ENCODE measurements at regions not wholly inside any gene's neighbourhood (a gene's known extent, or its start where the extent isn't known, plus 50 kb on each side); places are given as distances from the start of the nearest gene placed in this dataset.

DNA sequence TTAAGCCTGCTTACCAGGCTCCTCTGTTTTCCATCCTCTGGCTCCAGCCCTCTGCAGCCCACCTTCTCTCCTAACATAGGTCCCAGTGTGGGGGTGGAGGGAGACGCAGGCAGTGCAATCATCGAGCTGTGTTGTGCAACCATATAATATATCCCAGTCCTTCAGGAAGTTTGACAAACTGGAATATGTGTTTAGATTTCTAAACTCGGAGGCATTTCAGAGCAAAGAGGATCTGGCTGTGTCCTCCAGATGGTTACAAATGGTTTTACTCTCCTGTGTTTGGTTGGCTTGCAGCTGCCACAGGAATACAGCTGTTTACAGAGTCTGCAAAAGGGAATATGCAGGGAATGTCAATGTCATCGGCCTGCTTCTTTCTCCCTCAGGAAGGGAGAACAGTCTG, 195.3 kb upstream of the LNX1 start:
- no peaks in the 10 kb centered on the region for H3K4me1 ChIP-seq (ENCODE audit: control insufficient read depth in 1 of 2, insufficient read depth in 2 of 2, low read length in 2 of 2)
- no peak overlapping the region for H3K4me2 ChIP-seq (ENCODE audit: low read length)
- H3K27me3 ChIP-seq (ENCODE audit: insufficient read depth, low read length) = peaks cover 24% of the 10 kb centered on the region
- POLR2A ChIA-PET = no interaction called here
- no peak for ATAC-seq
- no peaks in the 10 kb centered on the region for H3K79me2 ChIP-seq (ENCODE audit: insufficient read depth, low read length)
- no TSS peak for BruUV-seq (replicated peaks)
- no peak overlapping the region for H2AFZ ChIP-seq (ENCODE audit: low read depth, low read length, poor library complexity, severe bottlenecking)
- H3K4me3 ChIP-seq (replicated peaks in 1 of 2; ENCODE audit: low read depth in 1 of 2, low read length in 2 of 2) = no peak overlapping the region
- H3K27ac ChIP-seq (ENCODE audit: low read depth, low read length) = no peak overlapping the region
- intact Hi-C loops (cut with micrococcal nuclease) = no loop called here
- no peaks in the 10 kb centered on the region for H3K9me2 ChIP-seq (ENCODE audit: insufficient read depth)
- CTCF ChIA-PET = no interaction called here
- no peaks in the 10 kb centered on the region for H3K36me3 ChIP-seq (ENCODE audit: control insufficient read depth in 1 of 2, insufficient read depth in 2 of 2, low read length in 2 of 2)
- TF ChIP-seq SRF (IDR thresholded peaks at IDR 0.05; ENCODE audit: low read depth) (no peak), POLR2AphosphoS5 (IDR thresholded peaks at IDR 0.05; ENCODE audit: low read depth, low read length) (no peak), ZFX (IDR thresholded peaks at IDR 0.05) (no peak), JUND (IDR thresholded peaks at IDR 0.05) (no peak), REST (IDR thresholded peaks at IDR 0.05; ENCODE audit: low read depth) (no peak), POLR2A (IDR thresholded peaks at IDR 0.05; ENCODE audit: borderline replicate concordance, extremely low read depth, insufficient read depth, insufficient read length) (no peak), EZH2phosphoT487 (IDR thresholded peaks at IDR 0.05; ENCODE audit: borderline replicate concordance) (no peak), FOSL1 (IDR thresholded peaks at IDR 0.05; ENCODE audit: low read depth) (no peak), EZH2 (IDR thresholded peaks at IDR 0.05) (no peak), SP1 (IDR thresholded peaks at IDR 0.05; ENCODE audit: low read depth) (no peak), CEBPB (IDR thresholded peaks at IDR 0.05; ENCODE audit: low read depth) (no peak), ELF1 (IDR thresholded peaks at IDR 0.05; ENCODE audit: borderline replicate concordance, low read depth) (no peak), CTCF (IDR thresholded peaks at IDR 0.05 in 2 of 3, conservative IDR thresholded peaks at IDR 0.05 in 1 of 3; ENCODE audit: borderline replicate concordance in 1 of 3, insufficient read depth in 1 of 3, low read depth in 2 of 3, low read length in 2 of 3) (no peak)
- TF ChIP-seq, protein P1, sequence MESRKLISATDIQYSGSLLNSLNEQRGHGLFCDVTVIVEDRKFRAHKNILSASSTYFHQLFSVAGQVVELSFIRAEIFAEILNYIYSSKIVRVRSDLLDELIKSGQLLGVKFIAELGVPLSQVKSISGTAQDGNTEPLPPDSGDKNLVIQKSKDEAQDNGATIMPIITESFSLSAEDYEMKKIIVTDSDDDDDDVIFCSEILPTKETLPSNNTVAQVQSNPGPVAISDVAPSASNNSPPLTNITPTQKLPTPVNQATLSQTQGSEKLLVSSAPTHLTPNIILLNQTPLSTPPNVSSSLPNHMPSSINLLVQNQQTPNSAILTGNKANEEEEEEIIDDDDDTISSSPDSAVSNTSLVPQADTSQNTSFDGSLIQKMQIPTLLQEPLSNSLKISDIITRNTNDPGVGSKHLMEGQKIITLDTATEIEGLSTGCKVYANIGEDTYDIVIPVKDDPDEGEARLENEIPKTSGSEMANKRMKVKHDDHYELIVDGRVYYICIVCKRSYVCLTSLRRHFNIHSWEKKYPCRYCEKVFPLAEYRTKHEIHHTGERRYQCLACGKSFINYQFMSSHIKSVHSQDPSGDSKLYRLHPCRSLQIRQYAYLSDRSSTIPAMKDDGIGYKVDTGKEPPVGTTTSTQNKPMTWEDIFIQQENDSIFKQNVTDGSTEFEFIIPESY (IDR thresholded peaks at IDR 0.05; ENCODE audit: extremely low read depth, insufficient replicate concordance, low read length) = no peak
- no peak overlapping the region for H3K9ac ChIP-seq (ENCODE audit: low read length)
- H3K9me3 ChIP-seq (ENCODE audit: control insufficient read depth in 1 of 2, insufficient read depth in 1 of 2, low read depth in 1 of 2, low read length in 2 of 2) = no peaks in the 10 kb centered on the region
- RAD21 ChIA-PET (ENCODE audit: low non-redundant PET in 1 of 2, low total read pairs in 2 of 2, uncharacterized antibody in 2 of 2, unreplicated experiment in 2 of 2) = no interaction called here
- no peaks in the 10 kb centered on the region for H4K20me1 ChIP-seq (ENCODE audit: insufficient read depth)
- DNase-seq (ENCODE audit: low read depth, low spot score) = no peak

Data from HCT116 (cell line).